HepG2 (cell line): ENCODE measurements at regions not wholly inside any gene's neighbourhood (a gene's known extent, or its start where the extent isn't known, plus 50 kb on each side); places are given as distances from the start of the nearest gene placed in this dataset.

Source experiments
- ATAC-seq: fragments of 200-7000 bp; cut with Tn5 transposase; 3 replicates; pipeline ENCODE4 v1.9.1; 2020; ENCODE audit warnings: mild to moderate bottlenecking, moderate library complexity
- BruUV-seq: library from RNA; stranded (reverse); fragments of 400-500 nt; replicated peaks from 2 replicates; lab custom pipeline; 2021; lab: Mats Ljungman, UMichigan
- CTCF ChIA-PET: fragments of 300-600 bp; formaldehyde crosslinking; extraction: SDS; loops from one replicate; lab custom pipeline; 2021; ENCODE audit warnings: low total read pairs, inconsistent platforms, low intra/inter-chr PET ratio; lab: Yijun Ruan, JAX
- POLR2A ChIA-PET: fragments of 350-600 bp; sonication (Branson Sonifier 250); formaldehyde crosslinking; loops from one replicate; lab custom pipeline; 2020; ENCODE audit warnings: antibody characterized with exemption, inconsistent platforms; lab: Yijun Ruan, JAX
- DNase-seq: peaks from one replicate; pipeline ENCODE4 v3.0.0-alpha.2; 2015; ENCODE audit warnings: low spot score
- FAIRE-seq: peaks from 3 replicates; lab custom pipeline; 2011; peaks lifted over from hg19 to GRCh38; lab: Jason Lieb, UNC
- H2AFZ ChIP-seq: one replicate; pipeline ENCODE4 v1.6.1; 2011; ENCODE audit warnings: low read length, inconsistent platforms
- H3K27ac ChIP-seq: fragments of 300-600 bp; 3 replicates; pipeline ENCODE4 v1.8.0; 2011; ENCODE audit warnings: mixed run types, mild to moderate bottlenecking, mixed read lengths, low read length, inconsistent platforms; ENCODE audit not compliant: insufficient read depth; ENCODE audit errors: extremely low read length
- H3K27me3 ChIP-seq, 2 experiments: fragments of 200-600 bp in 1 of 2; 2 replicates in 1 of 2; 3 replicates in 1 of 2; pipeline versions ENCODE4 v1.6.0 to v1.8.0; 2011; ENCODE audit warnings: low read length in 2 of 2, mild to moderate bottlenecking in 2 of 2, moderate library complexity in 2 of 2, inconsistent platforms in 1 of 2; ENCODE audit not compliant: insufficient read depth in 2 of 2, control insufficient read depth in 1 of 2
- H3K36me3 ChIP-seq, 2 experiments: fragments of 200-600 bp in 1 of 2; replicated peaks in 1 of 2; 2 replicates in 1 of 2; 3 replicates in 1 of 2; pipeline versions ENCODE4 v1.5.1 to v1.8.0; 2011; ENCODE audit warnings: low read length in 2 of 2, inconsistent platforms in 1 of 2; ENCODE audit not compliant: insufficient read depth in 2 of 2, control insufficient read depth in 1 of 2
- H3K4me1 ChIP-seq: 2 replicates; pipeline ENCODE4 v1.5.1; 2012; ENCODE audit warnings: low read length, inconsistent platforms; ENCODE audit not compliant: insufficient read depth
- H3K4me2 ChIP-seq: 2 replicates; pipeline ENCODE4 v1.6.0; 2011; ENCODE audit warnings: low read depth, low read length, inconsistent platforms
- H3K4me3 ChIP-seq, 3 experiments: fragments of 200-600 bp in 1 of 3; sonication (generic), shearing (Covaris generic) in 1 of 3; replicated peaks in 1 of 3; 2 replicates each; pipeline ENCODE4 v1.5.1; 2011 to 2016; ENCODE audit warnings: low read length in 3 of 3, inconsistent platforms in 2 of 3, low read depth in 2 of 3, mild to moderate bottlenecking in 2 of 3, control low read depth in 1 of 3, mixed read lengths in 1 of 3; ENCODE audit not compliant: insufficient read depth in 1 of 3
- H3K79me2 ChIP-seq: one replicate; pipeline ENCODE4 v1.6.1; 2011; ENCODE audit warnings: low read length, inconsistent platforms; ENCODE audit not compliant: insufficient read depth
- H3K9ac ChIP-seq: 2 replicates; pipeline ENCODE4 v1.6.0; 2011; ENCODE audit warnings: mild to moderate bottlenecking, low read depth, low read length, inconsistent platforms; ENCODE audit not compliant: insufficient read depth
- H3K9me3 ChIP-seq: 2 replicates; pipeline ENCODE4 v1.5.1; 2012; ENCODE audit warnings: mild to moderate bottlenecking, low read length
- H4K20me1 ChIP-seq: 2 replicates; pipeline ENCODE4 v1.6.0; 2011; ENCODE audit warnings: inconsistent platforms, mild to moderate bottlenecking, low read length, moderate library complexity; ENCODE audit not compliant: insufficient read depth
- CEBPG ChIP-seq: IDR thresholded peaks from 2 replicates; pipeline ENCODE4 v1.6.1; 2016
- CENPX ChIP-seq: sonication (generic); formaldehyde crosslinking; IDR thresholded peaks from 2 replicates; pipeline ENCODE4 v1.9.0; 2021; ENCODE audit warnings: mild to moderate bottlenecking, missing genetic modification reagents, moderate library complexity
- FOXJ3 ChIP-seq: sonication (generic); formaldehyde crosslinking; IDR thresholded peaks from 2 replicates; pipeline ENCODE4 v1.4.0; 2020; ENCODE audit warnings: missing genetic modification reagents, mild to moderate bottlenecking, borderline replicate concordance
- GABPA ChIP-seq, 2 experiments: IDR thresholded peaks; 2 replicates each; pipeline ENCODE4 v1.6.1; 2011 to 2016; ENCODE audit warnings: low read depth in 2 of 2, low read length in 1 of 2, missing biosample characterization in 1 of 2, missing genetic modification characterization in 1 of 2
- SMAD1 ChIP-seq: sonication (generic); formaldehyde crosslinking; IDR thresholded peaks from 2 replicates; pipeline ENCODE4 v1.4.0; 2020; ENCODE audit warnings: missing genetic modification reagents, low read depth, mild to moderate bottlenecking, borderline replicate concordance
- ZNF335 ChIP-seq: sonication (generic); formaldehyde crosslinking; IDR thresholded peaks from 2 replicates; pipeline ENCODE4 v1.4.0; 2020; ENCODE audit warnings: missing genetic modification reagents
- ZNF749 ChIP-seq: sonication (generic); formaldehyde crosslinking; IDR thresholded peaks from 2 replicates; pipeline ENCODE4 v1.8.0; 2022; ENCODE audit warnings: mild to moderate bottlenecking, missing genetic modification reagents, moderate library complexity, borderline replicate concordance
- whole genome bisulfite sequencing: methylation state at CpG from one replicate; pipeline ENCODE4 v1.1.6; 2017; ENCODE audit warnings: low lambda C conversion rate; 5-methylcytosine and 5-hydroxymethylcytosine counted together
- in situ Hi-C: cut with HindIII; loops from 2 replicates; pipeline ENCODE4 v1.10.0; 2017; ENCODE audit warnings: low pct_unique_long_range_greater_than_20kb; ENCODE audit not compliant: extremely low pct_ligation_motif_present
- intact Hi-C: fragments of 100-400 bp; cut with micrococcal nuclease; formaldehyde crosslinking; loops from one replicate; pipeline ENCODE4 v1.10.0; 2022; ENCODE audit not compliant: unreplicated experiment
- TF ChIP-seq, protein P1 (sequence below): sonication (generic); formaldehyde crosslinking; IDR thresholded peaks from 2 replicates; pipeline ENCODE4 v1.4.0; 2020; ENCODE audit warnings: mild to moderate bottlenecking, low read depth, missing genetic modification reagents
- TF ChIP-seq, protein P2 (sequence below): sonication (generic); formaldehyde crosslinking; IDR thresholded peaks from 2 replicates; pipeline ENCODE4 v1.5.1; 2020; ENCODE audit warnings: mild to moderate bottlenecking, missing genetic modification reagents, moderate library complexity

DNA sequence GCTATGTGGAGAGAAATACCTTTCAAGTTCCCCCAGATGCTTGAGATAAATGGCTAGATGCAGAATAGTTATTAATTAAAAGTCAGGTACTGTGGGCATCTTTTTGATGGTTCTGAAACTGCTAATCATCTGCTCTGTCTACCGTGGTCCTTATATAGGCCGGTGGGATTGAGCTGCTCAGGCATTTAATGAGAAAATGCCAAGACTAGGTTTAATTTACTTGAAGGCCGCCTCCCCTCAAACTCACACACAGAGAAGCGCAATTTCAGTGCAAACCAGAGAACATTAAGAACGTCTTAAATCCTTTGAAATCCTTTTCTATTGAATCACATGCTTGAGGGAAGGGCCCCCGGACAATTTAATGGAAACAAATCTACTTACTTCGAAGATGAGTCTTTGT, 136.4 kb upstream of the CRBN start:
- H3K4me2 ChIP-seq: no peak overlapping the region
- no peaks in the 10 kb centered on the region for H3K9me3 ChIP-seq
- no peaks in the 10 kb centered on the region for H3K27me3 ChIP-seq
- in situ Hi-C loops (no loop called here), intact Hi-C loops (no loop called here)
- BruUV-seq: no TSS peak
- H3K9ac ChIP-seq: no peak overlapping the region
- no peaks in the 10 kb centered on the region for H3K79me2 ChIP-seq
- no peak overlapping the region for H3K27ac ChIP-seq
- ATAC-seq (no peak), FAIRE-seq (no peak), DNase-seq (no peak)
- no peaks in the 10 kb centered on the region for H3K4me1 ChIP-seq
- H3K4me3 ChIP-seq: no peak overlapping the region
- WGBS: 1% methylated on average over 7 of the region's 7 CpGs
- H3K36me3 ChIP-seq: no peaks in the 10 kb centered on the region
- no peaks in the 10 kb centered on the region for H4K20me1 ChIP-seq
- ChIA-PET CTCF (no interaction called here), POLR2A (no interaction called here)
- H2AFZ ChIP-seq: no peak overlapping the region
- TF ChIP-seq, protein P1, sequence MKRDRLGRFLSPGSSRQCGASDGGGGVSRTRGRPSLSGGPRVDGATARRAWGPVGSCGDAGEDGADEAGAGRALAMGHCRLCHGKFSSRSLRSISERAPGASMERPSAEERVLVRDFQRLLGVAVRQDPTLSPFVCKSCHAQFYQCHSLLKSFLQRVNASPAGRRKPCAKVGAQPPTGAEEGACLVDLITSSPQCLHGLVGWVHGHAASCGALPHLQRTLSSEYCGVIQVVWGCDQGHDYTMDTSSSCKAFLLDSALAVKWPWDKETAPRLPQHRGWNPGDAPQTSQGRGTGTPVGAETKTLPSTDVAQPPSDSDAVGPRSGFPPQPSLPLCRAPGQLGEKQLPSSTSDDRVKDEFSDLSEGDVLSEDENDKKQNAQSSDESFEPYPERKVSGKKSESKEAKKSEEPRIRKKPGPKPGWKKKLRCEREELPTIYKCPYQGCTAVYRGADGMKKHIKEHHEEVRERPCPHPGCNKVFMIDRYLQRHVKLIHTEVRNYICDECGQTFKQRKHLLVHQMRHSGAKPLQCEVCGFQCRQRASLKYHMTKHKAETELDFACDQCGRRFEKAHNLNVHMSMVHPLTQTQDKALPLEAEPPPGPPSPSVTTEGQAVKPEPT (CRISPR knock-in tag): no peak
- TF ChIP-seq ZNF335 (CRISPR knock-in tag) (no peak), GABPA (IDR thresholded peaks at IDR 0.05; ENCODE audit: low read depth, low read length) (no peak), GABPA (CRISPR knock-in tag; IDR thresholded peaks at IDR 0.05; ENCODE audit: low read depth) (no peak), ZNF749 (CRISPR knock-in tag) (no peak), CEBPG (CRISPR knock-in tag) (no peak), CENPX (CRISPR knock-in tag) (no peak), SMAD1 (CRISPR knock-in tag) (no peak), FOXJ3 (no peak)
- TF ChIP-seq, protein P2, sequence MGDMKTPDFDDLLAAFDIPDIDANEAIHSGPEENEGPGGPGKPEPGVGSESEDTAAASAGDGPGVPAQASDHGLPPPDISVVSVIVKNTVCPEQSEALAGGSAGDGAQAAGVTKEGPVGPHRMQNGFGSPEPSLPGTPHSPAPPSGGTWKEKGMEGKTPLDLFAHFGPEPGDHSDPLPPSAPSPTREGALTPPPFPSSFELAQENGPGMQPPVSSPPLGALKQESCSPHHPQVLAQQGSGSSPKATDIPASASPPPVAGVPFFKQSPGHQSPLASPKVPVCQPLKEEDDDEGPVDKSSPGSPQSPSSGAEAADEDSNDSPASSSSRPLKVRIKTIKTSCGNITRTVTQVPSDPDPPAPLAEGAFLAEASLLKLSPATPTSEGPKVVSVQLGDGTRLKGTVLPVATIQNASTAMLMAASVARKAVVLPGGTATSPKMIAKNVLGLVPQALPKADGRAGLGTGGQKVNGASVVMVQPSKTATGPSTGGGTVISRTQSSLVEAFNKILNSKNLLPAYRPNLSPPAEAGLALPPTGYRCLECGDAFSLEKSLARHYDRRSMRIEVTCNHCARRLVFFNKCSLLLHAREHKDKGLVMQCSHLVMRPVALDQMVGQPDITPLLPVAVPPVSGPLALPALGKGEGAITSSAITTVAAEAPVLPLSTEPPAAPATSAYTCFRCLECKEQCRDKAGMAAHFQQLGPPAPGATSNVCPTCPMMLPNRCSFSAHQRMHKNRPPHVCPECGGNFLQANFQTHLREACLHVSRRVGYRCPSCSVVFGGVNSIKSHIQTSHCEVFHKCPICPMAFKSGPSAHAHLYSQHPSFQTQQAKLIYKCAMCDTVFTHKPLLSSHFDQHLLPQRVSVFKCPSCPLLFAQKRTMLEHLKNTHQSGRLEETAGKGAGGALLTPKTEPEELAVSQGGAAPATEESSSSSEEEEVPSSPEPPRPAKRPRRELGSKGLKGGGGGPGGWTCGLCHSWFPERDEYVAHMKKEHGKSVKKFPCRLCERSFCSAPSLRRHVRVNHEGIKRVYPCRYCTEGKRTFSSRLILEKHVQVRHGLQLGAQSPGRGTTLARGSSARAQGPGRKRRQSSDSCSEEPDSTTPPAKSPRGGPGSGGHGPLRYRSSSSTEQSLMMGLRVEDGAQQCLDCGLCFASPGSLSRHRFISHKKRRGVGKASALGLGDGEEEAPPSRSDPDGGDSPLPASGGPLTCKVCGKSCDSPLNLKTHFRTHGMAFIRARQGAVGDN (CRISPR knock-in tag): no peak
